ENCODE measurements at regions not wholly inside any gene's neighbourhood (a gene's known extent, or its start where the extent isn't known, plus 50 kb on each side); places are given as distances from the start of the nearest gene placed in this dataset.

DNA sequence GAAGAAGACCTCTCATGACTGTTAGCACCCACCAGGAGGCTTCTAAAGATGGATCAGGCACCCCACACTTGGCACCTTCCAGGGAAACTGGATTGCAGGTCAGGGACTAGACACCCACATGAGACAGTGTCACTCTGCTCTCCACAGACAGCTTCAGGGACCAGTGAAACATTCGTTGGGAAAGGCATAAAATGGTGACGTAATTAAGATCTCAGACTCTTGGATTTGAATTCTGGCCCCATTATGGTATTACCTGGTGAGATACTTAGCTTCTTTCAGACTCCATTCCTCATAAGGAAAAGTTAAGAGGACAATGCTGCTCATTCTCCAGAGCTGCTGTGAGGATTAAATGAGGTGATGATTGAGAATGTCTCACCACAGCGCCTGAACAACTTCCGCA, 261.1 kb downstream of the ARRDC4 start:
- TF ChIP-seq EZH2phosphoT487 (IDR thresholded peaks at IDR 0.05; ENCODE audit: borderline replicate concordance): no peak
- TF ChIP-seq, protein P1, sequence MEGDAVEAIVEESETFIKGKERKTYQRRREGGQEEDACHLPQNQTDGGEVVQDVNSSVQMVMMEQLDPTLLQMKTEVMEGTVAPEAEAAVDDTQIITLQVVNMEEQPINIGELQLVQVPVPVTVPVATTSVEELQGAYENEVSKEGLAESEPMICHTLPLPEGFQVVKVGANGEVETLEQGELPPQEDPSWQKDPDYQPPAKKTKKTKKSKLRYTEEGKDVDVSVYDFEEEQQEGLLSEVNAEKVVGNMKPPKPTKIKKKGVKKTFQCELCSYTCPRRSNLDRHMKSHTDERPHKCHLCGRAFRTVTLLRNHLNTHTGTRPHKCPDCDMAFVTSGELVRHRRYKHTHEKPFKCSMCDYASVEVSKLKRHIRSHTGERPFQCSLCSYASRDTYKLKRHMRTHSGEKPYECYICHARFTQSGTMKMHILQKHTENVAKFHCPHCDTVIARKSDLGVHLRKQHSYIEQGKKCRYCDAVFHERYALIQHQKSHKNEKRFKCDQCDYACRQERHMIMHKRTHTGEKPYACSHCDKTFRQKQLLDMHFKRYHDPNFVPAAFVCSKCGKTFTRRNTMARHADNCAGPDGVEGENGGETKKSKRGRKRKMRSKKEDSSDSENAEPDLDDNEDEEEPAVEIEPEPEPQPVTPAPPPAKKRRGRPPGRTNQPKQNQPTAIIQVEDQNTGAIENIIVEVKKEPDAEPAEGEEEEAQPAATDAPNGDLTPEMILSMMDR (conservative IDR thresholded peaks at IDR 0.05; ENCODE audit: low read length): no peak
- Histone ChIP-seq H3K36me3 (ENCODE audit: insufficient read depth, low read length) (no peaks in the 10 kb centered on the region), H4K20me1 (ENCODE audit: insufficient read depth, low read length, poor library complexity, severe bottlenecking) (no peaks in the 10 kb centered on the region), H3F3A (ENCODE audit: low read depth) (no peaks in the 10 kb centered on the region), H3K27me3 (ENCODE audit: insufficient read depth, low read length, poor library complexity, severe bottlenecking) (no peaks in the 10 kb centered on the region), H3K9me2 (replicated peaks; ENCODE audit: low read depth, low read length) (no peaks in the 10 kb centered on the region), H3K79me2 (ENCODE audit: insufficient read depth, low read length) (no peaks in the 10 kb centered on the region), H3K9me3 (ENCODE audit: insufficient read depth, low read depth, low read length) (no peaks in the 10 kb centered on the region), H3K4me3 (ENCODE audit: low read length, poor library complexity, severe bottlenecking) (no peak overlapping the region), H3K4me1 (ENCODE audit: insufficient read depth, low read length, poor library complexity, severe bottlenecking) (no peaks in the 10 kb centered on the region), H3K4me2 (ENCODE audit: low read depth, low read length, poor library complexity, severe bottlenecking) (no peak overlapping the region), H2AFZ (ENCODE audit: low read length) (no peak overlapping the region), H3K9ac (ENCODE audit: low read depth, low read length, poor library complexity, severe bottlenecking) (no peak overlapping the region)

DNA sequence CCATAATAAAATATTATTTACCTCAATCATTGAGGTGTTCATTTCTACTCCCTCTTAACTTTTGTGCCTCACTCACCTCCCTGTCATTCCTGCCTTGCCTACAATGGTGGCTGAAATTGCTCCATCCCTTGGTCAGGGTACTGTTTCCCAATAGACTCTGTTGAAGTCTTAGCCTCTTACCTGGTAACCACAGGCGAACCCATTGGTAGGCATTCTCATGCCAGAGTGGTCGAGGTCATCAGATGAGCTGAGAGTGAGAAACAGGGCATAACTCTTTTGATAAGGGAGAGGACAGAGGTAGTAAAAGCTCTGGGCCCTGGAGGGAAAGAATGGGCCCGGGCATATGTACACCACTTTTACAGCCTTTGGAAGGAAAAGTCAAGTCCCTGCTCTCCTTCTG, 265.6 kb downstream of the ARRDC4 start:
- Histone ChIP-seq H3K27me3 (ENCODE audit: insufficient read depth, low read length, poor library complexity, severe bottlenecking) (no peaks in the 10 kb centered on the region), H2AFZ (ENCODE audit: low read length) (no peak overlapping the region), H3K4me2 (ENCODE audit: low read depth, low read length, poor library complexity, severe bottlenecking) (no peak overlapping the region), H3F3A (ENCODE audit: low read depth) (no peaks in the 10 kb centered on the region), H3K9me3 (ENCODE audit: insufficient read depth, low read depth, low read length) (no peaks in the 10 kb centered on the region), H3K9ac (ENCODE audit: low read depth, low read length, poor library complexity, severe bottlenecking) (no peak overlapping the region), H3K4me1 (ENCODE audit: insufficient read depth, low read length, poor library complexity, severe bottlenecking) (no peaks in the 10 kb centered on the region), H3K36me3 (ENCODE audit: insufficient read depth, low read length) (no peaks in the 10 kb centered on the region), H4K20me1 (ENCODE audit: insufficient read depth, low read length, poor library complexity, severe bottlenecking) (no peaks in the 10 kb centered on the region), H3K9me2 (replicated peaks; ENCODE audit: low read depth, low read length) (no peaks in the 10 kb centered on the region), H3K79me2 (ENCODE audit: insufficient read depth, low read length) (no peaks in the 10 kb centered on the region), H3K4me3 (ENCODE audit: low read length, poor library complexity, severe bottlenecking) (no peak overlapping the region)
- TF ChIP-seq, protein P1 (conservative IDR thresholded peaks at IDR 0.05; ENCODE audit: low read length): no peak
- TF ChIP-seq EZH2phosphoT487 (IDR thresholded peaks at IDR 0.05; ENCODE audit: borderline replicate concordance): no peak

DNA sequence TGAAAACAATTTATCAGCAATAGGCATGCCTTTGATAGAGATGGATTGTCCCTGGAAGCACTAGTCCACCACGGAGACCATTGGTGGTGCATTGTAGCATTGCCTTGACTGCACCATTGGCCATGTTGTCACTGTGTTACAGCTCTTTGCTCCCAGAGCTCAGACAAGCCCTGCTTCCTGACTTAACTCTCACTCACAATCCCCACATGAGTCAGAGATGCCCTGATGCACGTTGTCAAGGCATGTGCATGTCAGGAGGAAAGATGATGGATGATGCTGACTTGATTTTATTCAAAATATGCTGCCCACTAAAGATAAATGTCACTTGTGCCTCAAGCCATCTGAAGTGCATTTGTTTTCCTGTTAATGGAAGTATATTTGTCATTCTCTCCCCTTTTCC, 266.1 kb downstream of the ARRDC4 start:
- Histone ChIP-seq H3F3A (ENCODE audit: low read depth) (no peaks in the 10 kb centered on the region), H3K79me2 (ENCODE audit: insufficient read depth, low read length) (no peaks in the 10 kb centered on the region), H3K36me3 (ENCODE audit: insufficient read depth, low read length) (no peaks in the 10 kb centered on the region), H3K4me2 (ENCODE audit: low read depth, low read length, poor library complexity, severe bottlenecking) (no peak overlapping the region), H4K20me1 (ENCODE audit: insufficient read depth, low read length, poor library complexity, severe bottlenecking) (no peaks in the 10 kb centered on the region), H2AFZ (ENCODE audit: low read length) (no peak overlapping the region), H3K27me3 (ENCODE audit: insufficient read depth, low read length, poor library complexity, severe bottlenecking) (no peaks in the 10 kb centered on the region), H3K9me2 (replicated peaks; ENCODE audit: low read depth, low read length) (no peaks in the 10 kb centered on the region), H3K9me3 (ENCODE audit: insufficient read depth, low read depth, low read length) (no peaks in the 10 kb centered on the region), H3K9ac (ENCODE audit: low read depth, low read length, poor library complexity, severe bottlenecking) (no peak overlapping the region), H3K4me3 (ENCODE audit: low read length, poor library complexity, severe bottlenecking) (no peak overlapping the region), H3K4me1 (ENCODE audit: insufficient read depth, low read length, poor library complexity, severe bottlenecking) (no peaks in the 10 kb centered on the region)
- TF ChIP-seq EZH2phosphoT487 (IDR thresholded peaks at IDR 0.05; ENCODE audit: borderline replicate concordance): no peak
- TF ChIP-seq, protein P1 (conservative IDR thresholded peaks at IDR 0.05; ENCODE audit: low read length): no peak

All from Loucy (cell line).